Right atrium auricular region (tissue), 2 donors: ENCODE measurements at regions not wholly inside any gene's neighbourhood (a gene's known extent, or its start where the extent isn't known, plus 50 kb on each side); places are given as distances from the start of the nearest gene placed in this dataset.

Source experiments
- DNase-seq: peaks from one replicate; pipeline ENCODE4 v3.0.0-alpha.2; 2019; ENCODE audit warnings: low spot score
- H3K27ac ChIP-seq, 2 donors: fragments of 200-600 bp; sonication (generic); 1 replicate in 1 of 2; 2 replicates in 1 of 2; pipeline ENCODE4 v1.5.1; 2016 to 2019
- H3K27me3 ChIP-seq, 2 donors: fragments of 200-600 bp; sonication (generic); one replicate each; pipeline versions ENCODE4 v1.5.1 to v1.6.0; 2017 to 2019
- H3K36me3 ChIP-seq: fragments of 200-600 bp; sonication (generic); one replicate; pipeline ENCODE4 v1.5.1; 2016
- H3K4me1 ChIP-seq, 2 donors: fragments of 200-600 bp; sonication (generic); one replicate each; pipeline versions ENCODE4 v1.5.1 to v1.6.0; 2017 to 2019
- H3K4me3 ChIP-seq, 2 donors: fragments of 200-600 bp; sonication (generic); 1 replicate in 1 of 2; 2 replicates in 1 of 2; pipeline ENCODE4 v1.5.1; 2017 to 2019; ENCODE audit warnings: mild to moderate bottlenecking in 1 of 2, moderate library complexity in 1 of 2
- H3K9me3 ChIP-seq, 2 donors: fragments of 200-600 bp; sonication (generic); one replicate each; pipeline ENCODE4 v1.5.1; 2019
- CTCF ChIP-seq, 2 donors: fragments of 200-600 bp; sonication (generic); IDR thresholded peaks; one replicate each; pipeline ENCODE4 v1.5.1; 2019; ENCODE audit warnings: antibody characterized with exemption in 2 of 2

GRCh38 chr20:6940876-6941275 lies 173.4 kb downstream of the BMP2 start:
- Histone ChIP-seq H3K4me3 (no peak overlapping the region), H3K36me3 (no peaks in the 10 kb centered on the region), H3K27ac (no peak overlapping the region), H3K4me1 (no peaks in the 10 kb centered on the region), H3K9me3 (no peaks in the 10 kb centered on the region), H3K27me3 (no peaks in the 10 kb centered on the region)
- no peak for DNase-seq
- no peak for TF ChIP-seq CTCF (IDR thresholded peaks at IDR 0.05)

- no peak for TF ChIP-seq CTCF (IDR thresholded peaks at IDR 0.05)
Observed at GRCh38 chr20:6941571-6941970, 174.1 kb downstream of the BMP2 start.

GRCh38 chr20:6942266-6942665 lies 174.8 kb downstream of the BMP2 start:
- H3K27ac ChIP-seq: no peak overlapping the region
- H3K9me3 ChIP-seq: no peaks in the 10 kb centered on the region
- no peaks in the 10 kb centered on the region for H3K4me1 ChIP-seq
- DNase-seq: no peak
- no peaks in the 10 kb centered on the region for H3K36me3 ChIP-seq
- no peaks in the 10 kb centered on the region for H3K27me3 ChIP-seq
- no peak for TF ChIP-seq CTCF (IDR thresholded peaks at IDR 0.05)
- no peak overlapping the region for H3K4me3 ChIP-seq

More at GRCh38 chr20:6941571-6941970, 174.1 kb downstream of the BMP2 start:
- no peak overlapping the region for H3K4me3 ChIP-seq
- H3K27me3 ChIP-seq: no peaks in the 10 kb centered on the region
- no peaks in the 10 kb centered on the region for H3K36me3 ChIP-seq
- no peak overlapping the region for H3K27ac ChIP-seq
- H3K9me3 ChIP-seq: no peaks in the 10 kb centered on the region
- H3K4me1 ChIP-seq: no peaks in the 10 kb centered on the region
- DNase-seq: no peak

GRCh38 chr20:6944292-6944691 lies 176.8 kb downstream of the BMP2 start:
- TF ChIP-seq CTCF (IDR thresholded peaks at IDR 0.05): no peak
- Histone ChIP-seq H3K27ac (no peak overlapping the region), H3K36me3 (no peaks in the 10 kb centered on the region), H3K9me3 (no peaks in the 10 kb centered on the region), H3K4me1 (no peaks in the 10 kb centered on the region), H3K4me3 (no peak overlapping the region), H3K27me3 (no peaks in the 10 kb centered on the region)
- DNase-seq: no peak

- no peaks in the 10 kb centered on the region for H3K27me3 ChIP-seq
- no peak for DNase-seq
- H3K36me3 ChIP-seq: no peaks in the 10 kb centered on the region
- H3K9me3 ChIP-seq: peaks cover 0 to 5% of the 10 kb centered on the region in 2 donors
- H3K4me1 ChIP-seq: no peaks in the 10 kb centered on the region
- no peak overlapping the region for H3K4me3 ChIP-seq
- TF ChIP-seq CTCF (IDR thresholded peaks at IDR 0.05): no peak
- no peak overlapping the region for H3K27ac ChIP-seq
Observed at GRCh38 chr20:6953611-6954010, 186.1 kb downstream of the BMP2 start.

GRCh38 chr20:6954219-6954618 lies 186.7 kb downstream of the BMP2 start:
- Histone ChIP-seq H3K4me3 (no peak overlapping the region), H3K27me3 (no peaks in the 10 kb centered on the region), H3K4me1 (no peaks in the 10 kb centered on the region), H3K36me3 (no peaks in the 10 kb centered on the region), H3K9me3 (peaks cover 0 to 5% of the 10 kb centered on the region in 2 donors), H3K27ac (no peak overlapping the region)
- no peak for DNase-seq
- no peak for TF ChIP-seq CTCF (IDR thresholded peaks at IDR 0.05)
